Esophagus squamous epithelium (tissue), 4 donors: ENCODE measurements at regions not wholly inside any gene's neighbourhood (a gene's known extent, or its start where the extent isn't known, plus 50 kb on each side); places are given as distances from the start of the nearest gene placed in this dataset.

ENCODE experiments used
- CTCF ChIP-seq, 6 experiments: fragments of 450-650 bp in 4 of 6; fragments of 200-600 bp in 2 of 6; sonication (generic) in 2 of 6; IDR thresholded peaks; one replicate each; pipeline ENCODE4 v1.5.1; 2016 to 2019; ENCODE audit warnings: antibody characterized with exemption in 6 of 6, mild to moderate bottlenecking in 4 of 6, moderate library complexity in 4 of 6
- POLR2A ChIP-seq, 4 donors: fragments of 450-650 bp; IDR thresholded peaks; one replicate each; pipeline ENCODE4 v1.6.1; 2017; ENCODE audit warnings: antibody characterized with exemption in 4 of 4, mild to moderate bottlenecking in 4 of 4, moderate library complexity in 3 of 4

GRCh38 chr2:12313445-12314126, 403.1 kb upstream of the TRIB2 start:
- no peak for TF ChIP-seq CTCF (IDR thresholded peaks at IDR 0.05)
- TF ChIP-seq POLR2A (IDR thresholded peaks at IDR 0.05) = no peak
